HCT116 (cell line): ENCODE measurements at regions not wholly inside any gene's neighbourhood (a gene's known extent, or its start where the extent isn't known, plus 50 kb on each side); places are given as distances from the start of the nearest gene placed in this dataset.

Source experiments
- ATAC-seq: fragments of 200-7000 bp; cut with Tn5 transposase; 2 replicates; pipeline ENCODE4 v1.9.1; 2020; ENCODE audit warnings: mild to moderate bottlenecking, moderate library complexity
- BruUV-seq: library from RNA; stranded (reverse); fragments of 400-500 nt; replicated peaks from 2 replicates; lab custom pipeline; 2021; lab: Mats Ljungman, UMichigan
- CTCF ChIA-PET: fragments of 300-600 bp; sonication (Branson Sonifier 250); formaldehyde crosslinking; loops from one replicate; lab custom pipeline; 2021; ENCODE audit warnings: antibody characterized with exemption; lab: Charles Lee
- POLR2A ChIA-PET: fragments of 300-600, 350-600 bp; sonication (Branson Sonifier 250); formaldehyde crosslinking; loops from one replicate; lab custom pipeline; 2021; ENCODE audit warnings: antibody characterized with exemption; lab: Charles Lee
- RAD21 ChIA-PET, 2 experiments: fragments of 300-600 bp; sonication (Branson Sonifier 250); formaldehyde crosslinking; loops; one replicate each; lab custom pipeline; 2023; ENCODE audit warnings: low total read pairs in 2 of 2; ENCODE audit not compliant: uncharacterized antibody in 2 of 2, unreplicated experiment in 2 of 2, low non-redundant PET in 1 of 2; lab: Charles Lee
- DNase-seq: peaks from one replicate; pipeline ENCODE4 v3.0.0-alpha.2; 2010; ENCODE audit warnings: low read depth, low spot score
- H2AFZ ChIP-seq: fragments of 200-600 bp; shearing (Covaris generic), sonication (generic); 2 replicates; pipeline ENCODE4 v1.6.1; 2017; ENCODE audit warnings: low read depth, mixed run types, mixed read lengths, antibody characterized with exemption, low read length; ENCODE audit not compliant: poor library complexity, severe bottlenecking
- H3K27ac ChIP-seq: 2 replicates; pipeline ENCODE4 v1.5.1; 2012; ENCODE audit warnings: low read depth, low read length
- H3K27me3 ChIP-seq: fragments of 200-600 bp; sonication (generic); 2 replicates; pipeline ENCODE4 v1.6.1; 2016; ENCODE audit warnings: mixed run types, low read length, mixed read lengths; ENCODE audit not compliant: insufficient read depth
- H3K36me3 ChIP-seq, 2 experiments: fragments of 200-500 bp in 1 of 2; fragments of 200-600 bp in 1 of 2; sonication (Bioruptor generic) in 1 of 2; sonication (generic) in 1 of 2; 2 replicates each; pipeline versions ENCODE4 v1.5.1 to v1.6.1; 2014 to 2016; ENCODE audit warnings: low read length in 2 of 2, inconsistent platforms in 1 of 2, mixed read lengths in 1 of 2, mixed run types in 1 of 2; ENCODE audit not compliant: insufficient read depth in 2 of 2, control insufficient read depth in 1 of 2
- H3K4me1 ChIP-seq, 2 experiments: fragments of 200-600 bp in 1 of 2; sonication (generic) in 1 of 2; 2 replicates each; pipeline versions ENCODE4 v1.5.1 to v1.6.1; 2012 to 2017; ENCODE audit warnings: low read length in 2 of 2, inconsistent platforms in 1 of 2, mild to moderate bottlenecking in 1 of 2, mixed read lengths in 1 of 2, mixed run types in 1 of 2, moderate library complexity in 1 of 2; ENCODE audit not compliant: insufficient read depth in 2 of 2, control insufficient read depth in 1 of 2
- H3K4me2 ChIP-seq: fragments of 200-600 bp; sonication (generic); 2 replicates; pipeline ENCODE4 v1.6.1; 2017; ENCODE audit warnings: mixed run types, low read length, mixed read lengths
- H3K4me3 ChIP-seq, 2 experiments: fragments of 200-600 bp in 1 of 2; sonication (generic) in 1 of 2; replicated peaks in 1 of 2; 2 replicates each; pipeline ENCODE4 v1.5.1; 2011 to 2016; ENCODE audit warnings: low read length in 2 of 2, control low read depth in 1 of 2, low read depth in 1 of 2, mild to moderate bottlenecking in 1 of 2, mixed read lengths in 1 of 2, mixed run types in 1 of 2
- H3K79me2 ChIP-seq: fragments of 200-600 bp; sonication (generic); 2 replicates; pipeline ENCODE4 v1.6.1; 2017; ENCODE audit warnings: mild to moderate bottlenecking, mixed run types, low read length, moderate library complexity, mixed read lengths; ENCODE audit not compliant: insufficient read depth
- H3K9ac ChIP-seq: fragments of 200-600 bp; sonication (generic); 2 replicates; pipeline ENCODE4 v1.6.1; 2016; ENCODE audit warnings: low read length, mixed read lengths
- H3K9me2 ChIP-seq: fragments of 200-600 bp; sonication (generic), shearing (Covaris generic); 2 replicates; pipeline ENCODE4 v1.6.1; 2017; ENCODE audit warnings: mixed run types, mild to moderate bottlenecking, moderate library complexity; ENCODE audit not compliant: insufficient read depth
- H3K9me3 ChIP-seq, 2 experiments: fragments of 200-500 bp in 1 of 2; fragments of 200-600 bp in 1 of 2; sonication (Bioruptor generic) in 1 of 2; sonication (generic) in 1 of 2; 2 replicates each; pipeline ENCODE4 v1.6.1; 2014 to 2017; ENCODE audit warnings: low read length in 2 of 2, mixed read lengths in 2 of 2, inconsistent platforms in 1 of 2, low read depth in 1 of 2, mild to moderate bottlenecking in 1 of 2, mixed run types in 1 of 2, moderate library complexity in 1 of 2; ENCODE audit not compliant: control insufficient read depth in 1 of 2, insufficient read depth in 1 of 2
- H4K20me1 ChIP-seq: fragments of 200-600 bp; sonication (generic), shearing (Covaris generic); 2 replicates; pipeline ENCODE4 v1.6.1; 2017; ENCODE audit warnings: mixed run types, mild to moderate bottlenecking, moderate library complexity; ENCODE audit not compliant: insufficient read depth
- CBX3 ChIP-seq: IDR thresholded peaks from 2 replicates; pipeline ENCODE4 v1.6.1; 2012; ENCODE audit warnings: low read depth
- CEBPB ChIP-seq: IDR thresholded peaks from 2 replicates; pipeline ENCODE4 v1.6.1; 2012; ENCODE audit warnings: low read depth
- EGR1 ChIP-seq: IDR thresholded peaks from 2 replicates; pipeline ENCODE4 v1.6.1; 2012; ENCODE audit warnings: low read depth
- EZH2 ChIP-seq: fragments of 200-600 bp; sonication (generic); IDR thresholded peaks from 2 replicates; pipeline ENCODE4 v1.6.1; 2017; ENCODE audit warnings: antibody characterized with exemption, mixed run types
- EZH2phosphoT487 ChIP-seq: fragments of 200-600 bp; IDR thresholded peaks from 2 replicates; pipeline ENCODE4 v1.6.1; 2018; ENCODE audit warnings: antibody characterized with exemption, borderline replicate concordance
- FOSL1 ChIP-seq: IDR thresholded peaks from 2 replicates; pipeline ENCODE4 v1.6.1; 2012; ENCODE audit warnings: low read depth
- JUND ChIP-seq: IDR thresholded peaks from 2 replicates; pipeline ENCODE4 v1.6.1; 2012
- POLR2A ChIP-seq: IDR thresholded peaks from 2 replicates; pipeline ENCODE4 v1.7.0; 2011; ENCODE audit warnings: borderline replicate concordance; ENCODE audit not compliant: insufficient read depth, insufficient read length; ENCODE audit errors: extremely low read depth
- SIN3A ChIP-seq: IDR thresholded peaks from 2 replicates; pipeline ENCODE4 v1.6.1; 2012; ENCODE audit warnings: low read depth
- SRF ChIP-seq: IDR thresholded peaks from 2 replicates; pipeline ENCODE4 v1.6.1; 2012; ENCODE audit warnings: low read depth
- YY1 ChIP-seq: IDR thresholded peaks from 2 replicates; pipeline ENCODE4 v1.6.1; 2011; ENCODE audit warnings: low read length, low read depth, moderate library complexity, mild to moderate bottlenecking; ENCODE audit not compliant: insufficient replicate concordance; ENCODE audit errors: extremely low read depth
- ZFX ChIP-seq: fragments of 450-650 bp; IDR thresholded peaks from 2 replicates; pipeline ENCODE4 v1.6.1; 2017
- ZNF274 ChIP-seq: fragments of 200-500 bp; sonication (Bioruptor generic); IDR thresholded peaks from 2 replicates; pipeline ENCODE4 v1.6.1; 2014; ENCODE audit warnings: mild to moderate bottlenecking, low read depth, low read length, inconsistent platforms
- intact Hi-C: fragments of 100-400 bp; cut with micrococcal nuclease; formaldehyde crosslinking; loops from 2 replicates; pipeline ENCODE4 v1.10.0; 2022
- TF ChIP-seq, protein P1 (sequence below): IDR thresholded peaks from 2 replicates; pipeline ENCODE4 v1.6.1; 2012
- TF ChIP-seq, protein P2 (sequence below): IDR thresholded peaks from 2 replicates; pipeline ENCODE4 v1.6.1; 2012
- TF ChIP-seq, protein P3 (sequence below): IDR thresholded peaks from 2 replicates; pipeline ENCODE4 v1.6.1; 2011; ENCODE audit warnings: mild to moderate bottlenecking, low read length, moderate library complexity; ENCODE audit not compliant: insufficient replicate concordance; ENCODE audit errors: extremely low read depth
- TF ChIP-seq, protein P4 (sequence below), 3 experiments: fragments of 200-600 bp in 1 of 3; sonication (generic) in 1 of 3; IDR thresholded peaks in 2 of 3; conservative IDR thresholded peaks in 1 of 3; 2 replicates each; pipeline ENCODE4 v1.5.1; 2012 to 2017; ENCODE audit warnings: low read depth in 2 of 3, low read length in 2 of 3, antibody characterized with exemption in 1 of 3, borderline replicate concordance in 1 of 3, control low read depth in 1 of 3, mild to moderate bottlenecking in 1 of 3, mixed read lengths in 1 of 3, mixed run types in 1 of 3, moderate library complexity in 1 of 3; ENCODE audit not compliant: insufficient read depth in 1 of 3

DNA sequence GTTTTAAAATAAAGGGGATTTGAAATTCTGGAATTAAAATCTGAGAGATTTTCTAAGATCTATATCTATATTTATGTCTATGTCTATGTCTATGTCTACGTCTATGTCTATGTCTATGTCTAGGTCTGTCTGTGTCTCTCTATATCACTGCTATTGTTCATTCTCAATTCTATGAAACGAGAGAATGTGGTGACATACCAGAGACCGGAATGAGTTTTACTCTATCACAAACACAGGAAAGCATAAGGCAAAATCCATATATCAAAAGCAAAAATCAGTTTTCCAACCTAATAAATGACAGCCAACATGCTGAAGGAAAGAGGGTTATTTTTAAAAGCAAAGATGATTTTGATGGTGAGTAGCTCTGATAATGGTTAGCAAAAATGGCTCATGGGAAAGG, 173.1 kb downstream of the ETNK1 start:
- no peaks in the 10 kb centered on the region for H4K20me1 ChIP-seq
- H3K4me3 ChIP-seq: no peak overlapping the region
- no peaks in the 10 kb centered on the region; the same call in 1 of the 2 replicates for H3K27me3 ChIP-seq
- H3K27ac ChIP-seq: no peak overlapping the region
- ChIA-PET RAD21 (no interaction called here), CTCF (no interaction called here)
- H3K4me1 ChIP-seq: no peaks in the 10 kb centered on the region
- no peak overlapping the region for H2AFZ ChIP-seq
- H3K9me2 ChIP-seq: no peaks in the 10 kb centered on the region
- ATAC-seq (no peak), DNase-seq (no peak)
- no peak for TF ChIP-seq CBX3
- TF ChIP-seq, protein P1, sequence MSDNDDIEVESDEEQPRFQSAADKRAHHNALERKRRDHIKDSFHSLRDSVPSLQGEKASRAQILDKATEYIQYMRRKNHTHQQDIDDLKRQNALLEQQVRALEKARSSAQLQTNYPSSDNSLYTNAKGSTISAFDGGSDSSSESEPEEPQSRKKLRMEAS: no peak
- TF ChIP-seq, all 23 proteins: peak for 0
- no TSS peak for BruUV-seq
- Histone ChIP-seq H3K9me3 (no peaks in the 10 kb centered on the region), H3K79me2 (no peaks in the 10 kb centered on the region), H3K36me3 (no peaks in the 10 kb centered on the region), H3K9ac (no peak overlapping the region), H3K4me2 (no peak overlapping the region)
- intact Hi-C loops: no loop called here
- POLR2A ChIA-PET: no interaction called here

DNA sequence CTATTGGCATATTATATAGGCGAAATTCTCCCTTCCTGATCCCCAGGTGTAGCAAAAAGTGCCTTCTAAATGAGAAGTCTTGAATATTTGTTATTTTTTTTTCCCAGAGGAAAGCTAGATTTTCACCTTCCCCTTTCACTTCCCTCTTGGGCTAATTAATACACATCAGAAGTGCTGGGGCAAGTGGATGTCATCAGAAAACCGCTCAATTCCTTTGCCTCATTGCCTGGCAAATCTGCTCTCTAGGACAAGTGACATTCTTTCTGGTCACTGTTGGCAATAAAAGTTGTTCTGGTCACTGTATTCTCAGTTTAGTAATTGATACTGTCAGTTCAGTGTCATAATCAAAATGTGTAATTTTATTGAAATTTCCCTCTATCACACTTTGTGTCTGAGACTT, 174.5 kb downstream of the ETNK1 start:
- CTCF ChIA-PET: no interaction called here
- ATAC-seq: no peak
- no TSS peak for BruUV-seq
- TF ChIP-seq EZH2 (no peak), EGR1 (no peak), JUND (no peak), FOSL1 (no peak), SIN3A (no peak), ZFX (no peak), SRF (no peak), EZH2phosphoT487 (no peak), POLR2A (no peak), CEBPB (no peak), CBX3 (no peak), YY1 (no peak), ZNF274 (no peak)
- TF ChIP-seq, protein P2, sequence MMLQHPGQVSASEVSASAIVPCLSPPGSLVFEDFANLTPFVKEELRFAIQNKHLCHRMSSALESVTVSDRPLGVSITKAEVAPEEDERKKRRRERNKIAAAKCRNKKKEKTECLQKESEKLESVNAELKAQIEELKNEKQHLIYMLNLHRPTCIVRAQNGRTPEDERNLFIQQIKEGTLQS: no peak
- TF ChIP-seq, protein P3, sequence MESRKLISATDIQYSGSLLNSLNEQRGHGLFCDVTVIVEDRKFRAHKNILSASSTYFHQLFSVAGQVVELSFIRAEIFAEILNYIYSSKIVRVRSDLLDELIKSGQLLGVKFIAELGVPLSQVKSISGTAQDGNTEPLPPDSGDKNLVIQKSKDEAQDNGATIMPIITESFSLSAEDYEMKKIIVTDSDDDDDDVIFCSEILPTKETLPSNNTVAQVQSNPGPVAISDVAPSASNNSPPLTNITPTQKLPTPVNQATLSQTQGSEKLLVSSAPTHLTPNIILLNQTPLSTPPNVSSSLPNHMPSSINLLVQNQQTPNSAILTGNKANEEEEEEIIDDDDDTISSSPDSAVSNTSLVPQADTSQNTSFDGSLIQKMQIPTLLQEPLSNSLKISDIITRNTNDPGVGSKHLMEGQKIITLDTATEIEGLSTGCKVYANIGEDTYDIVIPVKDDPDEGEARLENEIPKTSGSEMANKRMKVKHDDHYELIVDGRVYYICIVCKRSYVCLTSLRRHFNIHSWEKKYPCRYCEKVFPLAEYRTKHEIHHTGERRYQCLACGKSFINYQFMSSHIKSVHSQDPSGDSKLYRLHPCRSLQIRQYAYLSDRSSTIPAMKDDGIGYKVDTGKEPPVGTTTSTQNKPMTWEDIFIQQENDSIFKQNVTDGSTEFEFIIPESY: no peak
- TF ChIP-seq, protein P4, sequence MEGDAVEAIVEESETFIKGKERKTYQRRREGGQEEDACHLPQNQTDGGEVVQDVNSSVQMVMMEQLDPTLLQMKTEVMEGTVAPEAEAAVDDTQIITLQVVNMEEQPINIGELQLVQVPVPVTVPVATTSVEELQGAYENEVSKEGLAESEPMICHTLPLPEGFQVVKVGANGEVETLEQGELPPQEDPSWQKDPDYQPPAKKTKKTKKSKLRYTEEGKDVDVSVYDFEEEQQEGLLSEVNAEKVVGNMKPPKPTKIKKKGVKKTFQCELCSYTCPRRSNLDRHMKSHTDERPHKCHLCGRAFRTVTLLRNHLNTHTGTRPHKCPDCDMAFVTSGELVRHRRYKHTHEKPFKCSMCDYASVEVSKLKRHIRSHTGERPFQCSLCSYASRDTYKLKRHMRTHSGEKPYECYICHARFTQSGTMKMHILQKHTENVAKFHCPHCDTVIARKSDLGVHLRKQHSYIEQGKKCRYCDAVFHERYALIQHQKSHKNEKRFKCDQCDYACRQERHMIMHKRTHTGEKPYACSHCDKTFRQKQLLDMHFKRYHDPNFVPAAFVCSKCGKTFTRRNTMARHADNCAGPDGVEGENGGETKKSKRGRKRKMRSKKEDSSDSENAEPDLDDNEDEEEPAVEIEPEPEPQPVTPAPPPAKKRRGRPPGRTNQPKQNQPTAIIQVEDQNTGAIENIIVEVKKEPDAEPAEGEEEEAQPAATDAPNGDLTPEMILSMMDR (IDR thresholded peaks at IDR 0.05 in 2 of 3, conservative IDR thresholded peaks at IDR 0.05 in 1 of 3; ENCODE audit: borderline replicate concordance in 1 of 3, insufficient read depth in 1 of 3, low read depth in 2 of 3, low read length in 2 of 3): no peak

More for the DNA sequence above, 174.5 kb downstream of the ETNK1 start:
- ChIA-PET POLR2A (no interaction called here), RAD21 (no interaction called here)
- Histone ChIP-seq H3K79me2 (no peaks in the 10 kb centered on the region), H3K4me1 (no peaks in the 10 kb centered on the region), H3K4me3 (no peak overlapping the region), H3K4me2 (no peak overlapping the region), H3K36me3 (no peaks in the 10 kb centered on the region), H3K27ac (no peak overlapping the region), H3K9ac (no peak overlapping the region), H3K27me3 (no peaks in the 10 kb centered on the region; the same call in 1 of the 2 replicates), H2AFZ (no peak overlapping the region), H3K9me2 (no peaks in the 10 kb centered on the region), H4K20me1 (no peaks in the 10 kb centered on the region), H3K9me3 (no peaks in the 10 kb centered on the region)
- no peak for DNase-seq
- intact Hi-C loops: no loop called here
